Superior temporal gyrus (tissue), 1 donor: ENCODE measurements at regions not wholly inside any gene's neighbourhood (a gene's known extent, or its start where the extent isn't known, plus 50 kb on each side); places are given as distances from the start of the nearest gene placed in this dataset.
"Not testable (repeated sequence)": the region's sequence is repeated elsewhere in the genome, so short reads cannot be mapped to it uniquely, and the experiment has no call there.

Experiments
- DNase-seq: peaks from one replicate; pipeline ENCODE4 v3.0.0-alpha.2; 2016; ENCODE audit errors: extremely low spot score

- peak; percentile 30 for DNase-seq
These were observed 248.0 kb downstream of the ZNF92 start for GRCh38 chr7:65621580-65622201.

- DNase-seq, result not testable (repeated sequence)
These were observed 241.6 kb upstream of the VKORC1L1 start for GRCh38 chr7:65631236-65631635.

- not testable (repeated sequence) for DNase-seq
These were observed 239.1 kb upstream of the VKORC1L1 start for GRCh38 chr7:65633587-65634404.

- DNase-seq, result not testable (repeated sequence)
These were observed 234.0 kb upstream of the VKORC1L1 start for GRCh38 chr7:65638918-65639317.

GRCh38 chr7:65639717-65640116 lies 233.2 kb upstream of the VKORC1L1 start:
- not testable (repeated sequence) for DNase-seq

GRCh38 chr7:65643498-65643897 lies 229.4 kb upstream of the VKORC1L1 start:
- not testable (repeated sequence) for DNase-seq

GRCh38 chr7:65647153-65647964 lies 225.5 kb upstream of the VKORC1L1 start:
- not testable (repeated sequence) for DNase-seq

- not testable (repeated sequence) for DNase-seq
These were observed 221.7 kb upstream of the VKORC1L1 start for GRCh38 chr7:65651174-65651573.

GRCh38 chr7:65651826-65652592 lies 220.9 kb upstream of the VKORC1L1 start:
- DNase-seq, result not testable (repeated sequence)

- not testable (repeated sequence) for DNase-seq
These were observed 220.2 kb upstream of the VKORC1L1 start for GRCh38 chr7:65652669-65653068.

- not testable (repeated sequence) for DNase-seq
These were observed 216.2 kb upstream of the VKORC1L1 start for GRCh38 chr7:65656494-65657188.

GRCh38 chr7:65683362-65683761 lies 189.5 kb upstream of the VKORC1L1 start:
- not testable (repeated sequence) for DNase-seq

- not testable (repeated sequence) for DNase-seq
These were observed 173.7 kb upstream of the VKORC1L1 start for GRCh38 chr7:65699026-65699714.

GRCh38 chr7:65699715-65700356 lies 173.0 kb upstream of the VKORC1L1 start:
- DNase-seq, result not testable (repeated sequence)

- DNase-seq, result not testable (repeated sequence)
These were observed 153.6 kb upstream of the VKORC1L1 start for GRCh38 chr7:65719123-65719798.

- DNase-seq, result peak; percentile 20
These were observed 150.5 kb upstream of the VKORC1L1 start for GRCh38 chr7:65722361-65722792.

- DNase-seq, result not testable (repeated sequence)
These were observed 145.7 kb upstream of the VKORC1L1 start for GRCh38 chr7:65727182-65727581.

GRCh38 chr7:65731129-65731528 lies 141.7 kb upstream of the VKORC1L1 start:
- no peak for DNase-seq

- no peak for DNase-seq
These were observed 141.3 kb upstream of the VKORC1L1 start for GRCh38 chr7:65731562-65732035.
